ENCODE measurements at regions not wholly inside any gene's neighbourhood (a gene's known extent, or its start where the extent isn't known, plus 50 kb on each side); places are given as distances from the start of the nearest gene placed in this dataset.

- TF ChIP-seq POLR2A (IDR thresholded peaks at IDR 0.05) (no peak), CTCF (IDR thresholded peaks at IDR 0.05) (no peak), POLR2AphosphoS5 (IDR thresholded peaks at IDR 0.05) (no peak)
These were observed 126.7 kb upstream of the NOX3 start for GRCh38 chr6:155582016-155582991.

Data from breast epithelium (tissue), 3 donors.